Endodermal cell (in vitro differentiated cells): ENCODE measurements at regions not wholly inside any gene's neighbourhood (a gene's known extent, or its start where the extent isn't known, plus 50 kb on each side); places are given as distances from the start of the nearest gene placed in this dataset.
"Not testable (repeated sequence)": the region's sequence is repeated elsewhere in the genome, so short reads cannot be mapped to it uniquely, and the experiment has no call there.

Experiments
- DNase-seq: peaks from one replicate; pipeline ENCODE4 v3.0.0-alpha.2; 2017
- H3K27ac ChIP-seq: 2 replicates; pipeline ENCODE4 v1.5.1; 2013; ENCODE audit warnings: mild to moderate bottlenecking, low read depth, low read length, moderate library complexity
- H3K27me3 ChIP-seq: 2 replicates; pipeline ENCODE4 v1.6.1; 2013; ENCODE audit warnings: mild to moderate bottlenecking, low read length, moderate library complexity; ENCODE audit not compliant: insufficient read depth, control insufficient read depth, poor library complexity, severe bottlenecking
- H3K36me3 ChIP-seq: 2 replicates; pipeline ENCODE4 v1.7.0; 2013; ENCODE audit warnings: mild to moderate bottlenecking, low read length, moderate library complexity; ENCODE audit not compliant: control insufficient read depth, insufficient read depth
- H3K4me1 ChIP-seq: one replicate; pipeline ENCODE4 v1.7.0; 2013; ENCODE audit warnings: low read length; ENCODE audit not compliant: control insufficient read depth, insufficient read depth
- H3K4me3 ChIP-seq: 2 replicates; pipeline ENCODE4 v1.5.1; 2013; ENCODE audit warnings: mild to moderate bottlenecking, low read length, moderate library complexity
- H3K9ac ChIP-seq: 2 replicates; pipeline ENCODE4 v1.6.1; 2013; ENCODE audit warnings: mild to moderate bottlenecking, low read length, moderate library complexity; ENCODE audit not compliant: poor library complexity, severe bottlenecking; ENCODE audit errors: extremely low read depth
- H3K9me3 ChIP-seq: 2 replicates; pipeline ENCODE4 v1.6.1; 2013; ENCODE audit warnings: mild to moderate bottlenecking, low read length, moderate library complexity; ENCODE audit not compliant: control insufficient read depth
- H3K27ac Mint-ChIP-seq: 2 replicates; pipeline ENCODE4 v1.8.0; 2020; ENCODE audit warnings: mixed read lengths
- H3K27me3 Mint-ChIP-seq: 2 replicates; pipeline ENCODE4 v1.8.0; 2021; ENCODE audit warnings: mild to moderate bottlenecking, mixed read lengths; ENCODE audit not compliant: insufficient read depth
- H3K36me3 Mint-ChIP-seq: 2 replicates; pipeline ENCODE4 v1.8.0; 2020; ENCODE audit warnings: low read depth, mixed read lengths
- H3K4me1 Mint-ChIP-seq: 2 replicates; pipeline ENCODE4 v1.8.0; 2020; ENCODE audit warnings: mixed read lengths
- H3K4me3 Mint-ChIP-seq: 2 replicates; pipeline ENCODE4 v1.8.0; 2020; ENCODE audit warnings: mild to moderate bottlenecking, moderate library complexity, mixed read lengths
- H3K9me3 Mint-ChIP-seq: 2 replicates; pipeline ENCODE4 v1.8.0; 2020; ENCODE audit warnings: mild to moderate bottlenecking, mixed read lengths
- CTCF ChIP-seq: fragments of 200-600 bp; sonication (generic); conservative IDR thresholded peaks from 2 replicates; pipeline ENCODE4 v1.5.0; 2021; ENCODE audit warnings: antibody characterized with exemption, mild to moderate bottlenecking
- WGBS, 2 experiments: methylation state at CpG; one replicate each; pipeline versions ENCODE4 v1.1.5 to v1.1.7; 2013; ENCODE audit warnings: missing lambda C conversion rate in 2 of 2, mixed read lengths in 1 of 2; ENCODE audit not compliant: insufficient coverage in 1 of 2, insufficient read length in 1 of 2; 5-methylcytosine and 5-hydroxymethylcytosine counted together

- H3K27ac Mint-ChIP-seq, H3K9ac ChIP-seq, H3K4me1 Mint-ChIP-seq, H3K36me3 ChIP-seq, H3K27ac ChIP-seq, H3K27me3 Mint-ChIP-seq, H3K4me3 ChIP-seq, H3K4me3 Mint-ChIP-seq, H3K9me3 ChIP-seq, H3K27me3 ChIP-seq, DNase-seq, H3K4me1 ChIP-seq, H3K36me3 Mint-ChIP-seq, H3K9me3 Mint-ChIP-seq: not testable (repeated sequence)
- no CpG with 5 or more reads among the region's 1 CpG for WGBS, 2 experiments
Observed at GRCh38 chr5:122209601-122210000, 80.3 kb downstream of the ZNF474 start.

DNA sequence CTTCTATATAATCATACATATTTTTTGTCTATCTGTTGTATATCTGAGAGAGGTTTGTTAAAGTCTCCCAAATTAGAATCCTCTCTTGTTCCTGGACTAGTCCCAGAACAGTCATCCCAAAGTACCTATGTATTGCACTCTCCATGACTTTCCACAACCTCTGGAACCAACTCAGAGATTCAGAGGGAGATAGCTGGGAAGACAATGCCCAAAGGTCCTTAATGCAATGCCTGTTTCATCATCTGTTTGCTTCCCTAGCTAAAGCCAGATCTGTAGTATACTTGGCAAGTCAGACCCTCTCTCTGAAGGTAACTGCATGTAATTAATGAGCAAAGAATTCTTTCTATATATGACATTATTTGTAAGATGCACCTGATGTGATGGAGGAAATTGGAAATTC, 89.4 kb downstream of the ZNF474 start:
- DNase-seq: no peak
- Mint-ChIP-seq H3K4me1 (peaks cover 8% of the 10 kb centered on the region), H3K27me3 (no peaks in the 10 kb centered on the region), H3K4me3 (no peak overlapping the region), H3K9me3 (peaks cover 7% of the 10 kb centered on the region), H3K36me3 (no peaks in the 10 kb centered on the region), H3K27ac (no peak overlapping the region)
- TF ChIP-seq CTCF: no peak
- Histone ChIP-seq H3K9ac (no peak overlapping the region), H3K36me3 (no peaks in the 10 kb centered on the region), H3K4me3 (no peak overlapping the region), H3K4me1 (no peaks in the 10 kb centered on the region), H3K27ac (no peak overlapping the region), H3K27me3 (no peaks in the 10 kb centered on the region), H3K9me3 (no peaks in the 10 kb centered on the region)

GRCh38 chr5:122219436-122220166, 90.3 kb downstream of the ZNF474 start:
- no peaks in the 10 kb centered on the region for H3K27me3 ChIP-seq
- H3K4me1 ChIP-seq: no peaks in the 10 kb centered on the region
- no peak overlapping the region for H3K4me3 Mint-ChIP-seq
- peaks cover 7% of the 10 kb centered on the region for H3K9me3 Mint-ChIP-seq
- H3K36me3 ChIP-seq: no peaks in the 10 kb centered on the region
- H3K9ac ChIP-seq: no peak overlapping the region
- WGBS, 2 experiments: 91 to 92% methylated on average over 2 to 8 of the region's 8 CpGs
- H3K27me3 Mint-ChIP-seq: no peaks in the 10 kb centered on the region
- no peak overlapping the region for H3K27ac Mint-ChIP-seq
- TF ChIP-seq CTCF: no peak
- no peaks in the 10 kb centered on the region for H3K9me3 ChIP-seq
- no peaks in the 10 kb centered on the region for H3K36me3 Mint-ChIP-seq
- peaks cover 8% of the 10 kb centered on the region for H3K4me1 Mint-ChIP-seq
- H3K27ac ChIP-seq: no peak overlapping the region
- no peak for DNase-seq
- H3K4me3 ChIP-seq: no peak overlapping the region

DNA sequence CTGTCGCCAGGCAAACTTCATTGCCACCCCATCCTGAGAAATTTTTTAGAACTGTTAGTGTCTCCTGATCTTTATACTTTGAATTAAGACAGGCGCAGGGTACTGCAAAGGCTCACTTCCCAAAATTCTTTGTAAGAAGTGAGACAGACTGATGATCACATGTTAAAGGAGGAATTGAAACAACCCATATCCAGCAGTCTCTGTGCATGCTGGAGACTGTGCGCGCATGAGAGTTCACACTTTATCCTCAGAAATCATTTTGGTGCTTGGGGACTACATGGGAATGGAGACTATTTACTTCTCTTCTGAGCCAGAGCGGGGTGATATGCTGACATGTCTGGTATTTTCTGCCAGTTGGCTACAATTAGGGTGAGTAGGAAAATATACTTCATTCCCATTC, 91.2 kb downstream of the ZNF474 start:
- H3K9me3 ChIP-seq: no peaks in the 10 kb centered on the region
- 91 to 100% methylated on average over 1 to 5 of the region's 5 CpGs for WGBS, 2 experiments
- no peaks in the 10 kb centered on the region for H3K27me3 Mint-ChIP-seq
- H3K27ac ChIP-seq: no peak overlapping the region
- H3K4me3 ChIP-seq: no peak overlapping the region
- no peak overlapping the region for H3K9ac ChIP-seq
- no peak overlapping the region for H3K4me3 Mint-ChIP-seq
- peaks cover 8% of the 10 kb centered on the region for H3K4me1 Mint-ChIP-seq
- peaks cover 7% of the 10 kb centered on the region for H3K9me3 Mint-ChIP-seq
- H3K27ac Mint-ChIP-seq: no peak overlapping the region
- no peaks in the 10 kb centered on the region for H3K4me1 ChIP-seq
- H3K36me3 Mint-ChIP-seq: no peaks in the 10 kb centered on the region
- no peaks in the 10 kb centered on the region for H3K36me3 ChIP-seq
- no peaks in the 10 kb centered on the region for H3K27me3 ChIP-seq
- no peak for DNase-seq
- TF ChIP-seq CTCF: no peak
